Fibroblast of skin of back (primary cell): ENCODE measurements at regions not wholly inside any gene's neighbourhood (a gene's known extent, or its start where the extent isn't known, plus 50 kb on each side); places are given as distances from the start of the nearest gene placed in this dataset.

ENCODE experiments used
- DNase-seq: peaks from one replicate; pipeline ENCODE4 v3.0.0-alpha.2; 2013

DNA sequence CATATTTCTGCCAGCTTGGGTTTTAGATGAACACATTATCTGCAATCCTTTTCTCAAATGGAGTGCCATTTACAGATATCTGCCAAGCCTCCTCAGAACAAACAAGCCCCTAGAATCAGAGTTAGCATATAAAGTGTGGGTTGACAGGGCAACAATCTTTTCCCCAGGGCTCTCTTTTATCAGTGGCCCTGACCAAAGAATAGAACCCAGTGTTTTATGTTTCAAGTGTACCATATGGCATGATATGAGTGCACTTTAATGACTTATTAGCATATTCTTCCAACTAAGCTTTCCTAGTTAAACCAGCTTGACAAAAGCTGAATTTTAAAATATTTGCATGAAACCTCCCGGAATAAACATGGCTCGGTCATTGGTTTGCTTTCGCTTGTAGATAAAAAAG is 57.3 kb downstream of the EVX1 start:
- DNase-seq: no peak

DNA sequence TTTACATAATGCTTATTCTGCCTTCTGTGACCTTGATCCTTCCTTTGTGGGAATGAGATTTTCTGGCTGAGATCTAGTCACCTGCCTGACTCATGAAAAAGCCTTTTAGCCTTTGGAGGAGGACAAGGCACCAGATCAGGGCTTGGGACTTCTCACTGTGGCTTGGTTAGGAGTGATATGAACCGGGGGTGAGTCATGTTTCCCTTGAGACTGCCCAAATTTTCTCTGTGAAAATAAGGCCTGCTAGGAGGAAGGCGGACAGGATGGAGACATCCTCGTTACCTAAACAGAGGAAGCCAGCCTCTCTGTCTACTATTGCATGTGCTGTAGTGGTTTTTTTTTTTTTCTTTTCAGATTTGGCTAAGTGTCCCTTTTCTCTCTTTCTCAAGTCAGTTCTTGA is 57.8 kb downstream of the EVX1 start:
- no peak for DNase-seq

DNA sequence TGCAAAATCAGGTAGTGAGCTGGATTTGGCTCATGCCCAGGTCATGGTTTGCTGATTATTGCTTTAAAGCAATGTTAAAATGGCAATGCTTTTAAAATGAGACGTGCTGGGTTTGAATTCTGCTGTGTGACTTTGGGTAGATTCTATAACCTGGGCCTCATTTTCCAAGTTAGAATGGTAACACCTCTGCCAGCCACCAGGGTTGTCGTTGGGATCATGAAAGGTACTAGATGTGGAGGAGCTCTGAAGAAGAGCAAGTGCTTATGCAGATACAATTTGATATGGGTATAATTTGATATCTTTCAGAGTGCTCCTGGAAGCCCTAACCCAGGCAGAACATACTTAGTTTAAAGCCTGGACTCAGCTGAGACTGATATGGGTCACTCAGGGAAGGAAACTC is 60.0 kb downstream of the EVX1 start:
- no peak for DNase-seq

DNA sequence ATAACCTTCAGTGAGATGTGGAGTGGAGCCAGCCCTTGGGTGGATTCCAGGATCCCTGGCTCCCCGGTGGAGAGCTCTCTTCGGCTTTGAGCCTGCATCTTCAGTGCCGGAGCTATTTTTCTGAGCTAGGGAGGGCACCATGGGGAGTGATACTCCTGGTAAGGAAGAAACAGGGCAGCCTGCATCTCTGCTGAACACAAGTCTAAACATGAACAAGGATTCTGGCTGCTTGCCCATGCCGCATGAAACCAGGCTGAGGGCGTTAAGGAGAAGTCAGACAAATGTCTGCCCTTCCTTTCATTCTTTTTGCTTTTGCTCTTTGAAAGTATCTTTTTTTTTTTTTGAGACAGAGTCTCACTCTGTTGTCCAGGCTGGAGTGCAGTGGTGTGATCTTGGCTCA is 60.4 kb downstream of the EVX1 start:
- no peak for DNase-seq

DNA sequence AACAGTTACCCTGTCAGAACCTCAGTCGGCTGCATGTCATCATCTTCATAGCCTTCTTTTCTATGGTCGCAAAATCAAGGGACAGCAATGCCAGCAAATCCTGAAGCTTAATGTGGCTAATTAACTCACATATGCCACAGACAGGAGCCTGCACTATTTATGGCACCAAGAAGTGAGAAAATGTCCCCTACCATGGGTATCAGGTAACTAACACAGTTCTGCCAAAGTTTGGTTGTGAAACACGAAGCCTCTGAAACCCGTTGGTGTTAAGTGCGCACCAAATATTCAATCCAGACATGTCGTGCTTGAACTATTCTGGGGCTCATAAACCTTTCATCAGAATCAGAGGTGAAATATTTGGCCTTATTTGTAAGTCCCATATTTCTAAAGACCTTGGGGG is 63.3 kb downstream of the EVX1 start:
- DNase-seq: no peak

DNA sequence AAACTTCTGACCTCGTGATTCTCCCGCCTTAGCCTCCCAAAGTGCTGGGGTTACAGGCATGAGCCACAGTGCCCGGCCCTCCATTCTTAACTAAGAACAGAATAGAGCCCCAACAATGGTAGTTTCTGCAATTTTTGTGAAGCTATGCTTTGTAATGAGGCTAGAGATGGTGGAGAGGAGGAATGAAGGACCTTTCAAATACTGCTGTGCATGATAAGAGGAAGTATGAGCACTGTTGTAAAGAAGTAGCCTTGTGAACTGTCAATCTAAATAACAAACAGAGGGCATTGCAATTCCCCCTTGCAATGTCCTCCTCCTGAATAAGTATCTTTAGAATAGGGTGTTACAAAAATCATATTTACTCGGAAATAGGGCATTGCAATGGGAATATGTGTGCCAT is 70.2 kb downstream of the EVX1 start:
- DNase-seq: no peak

DNA sequence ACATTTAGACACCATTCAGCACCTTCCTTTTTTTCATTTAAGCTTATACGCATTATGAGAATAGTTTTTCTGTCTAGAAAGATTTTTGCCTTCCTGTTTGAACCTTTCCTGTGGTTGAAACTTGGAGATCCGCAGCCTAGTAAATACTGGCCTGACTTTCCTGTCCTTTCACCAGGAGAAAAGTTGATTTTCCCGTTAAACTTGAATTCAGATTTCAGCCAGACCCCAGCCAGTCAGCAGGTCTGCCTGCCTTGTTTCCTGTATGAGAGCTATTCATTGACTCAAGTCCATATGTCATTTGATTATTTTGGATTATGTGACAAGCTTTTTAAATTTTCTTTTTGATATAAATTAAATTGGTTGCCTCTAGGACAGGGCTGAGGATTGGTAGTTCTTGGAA is 71.5 kb downstream of the EVX1 start:
- no peak for DNase-seq

DNA sequence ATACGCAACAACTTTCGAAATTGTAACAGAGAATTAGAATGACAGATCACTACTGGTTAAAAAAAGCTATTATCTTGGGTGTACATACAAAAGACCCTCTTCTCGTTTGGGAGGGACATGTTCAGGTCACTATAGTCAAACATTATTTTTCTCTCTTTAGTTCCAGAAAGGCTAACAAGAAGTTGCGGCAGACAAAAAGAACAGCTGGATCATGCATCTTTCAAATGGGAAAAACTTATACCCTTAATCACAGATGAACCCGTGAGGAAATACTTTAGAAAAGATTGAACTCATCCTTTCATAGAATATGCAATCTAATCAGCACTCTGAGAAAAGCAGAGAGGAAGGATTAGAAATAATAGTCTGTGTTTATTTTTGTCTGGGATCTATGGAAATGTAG is 72.5 kb downstream of the EVX1 start:
- DNase-seq: no peak

DNA sequence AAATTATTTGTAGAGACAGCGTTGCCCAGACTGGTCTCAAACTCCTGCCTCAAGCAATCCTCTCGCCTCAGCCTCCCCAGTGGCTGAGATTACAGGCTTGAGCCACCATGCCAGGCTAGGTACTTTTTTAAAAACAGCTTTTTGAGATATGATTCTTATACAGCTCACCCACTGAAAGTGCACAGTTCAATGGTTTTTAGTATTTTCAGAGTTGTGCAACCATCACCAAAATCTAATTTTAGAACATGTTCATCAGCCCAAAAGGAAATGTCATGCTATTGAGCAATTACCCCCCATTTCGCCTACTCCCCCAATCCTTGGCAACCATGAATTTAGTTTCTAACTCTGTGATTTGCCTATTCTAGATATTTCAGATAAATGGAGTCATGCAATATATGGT is 73.7 kb downstream of the EVX1 start:
- DNase-seq: no peak

DNA sequence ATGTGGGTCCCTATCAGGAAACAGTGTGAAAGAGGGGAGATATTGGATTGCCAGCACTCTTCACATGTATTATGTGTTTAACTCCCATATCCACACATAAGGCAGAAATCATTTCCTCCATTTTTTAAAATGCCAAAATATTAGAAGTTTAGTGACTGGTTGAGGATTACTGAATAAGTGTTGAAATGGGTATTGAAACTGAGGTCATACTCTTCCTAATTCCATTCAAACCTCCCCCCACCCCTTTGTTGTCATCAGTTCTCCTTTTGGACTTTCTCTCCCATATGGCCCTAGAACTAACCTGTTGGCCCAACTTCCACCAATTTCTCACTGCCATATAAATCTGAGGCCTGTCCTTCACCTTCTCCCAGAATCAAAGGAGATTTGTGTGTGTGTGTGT is 81.6 kb downstream of the EVX1 start:
- DNase-seq: no peak

DNA sequence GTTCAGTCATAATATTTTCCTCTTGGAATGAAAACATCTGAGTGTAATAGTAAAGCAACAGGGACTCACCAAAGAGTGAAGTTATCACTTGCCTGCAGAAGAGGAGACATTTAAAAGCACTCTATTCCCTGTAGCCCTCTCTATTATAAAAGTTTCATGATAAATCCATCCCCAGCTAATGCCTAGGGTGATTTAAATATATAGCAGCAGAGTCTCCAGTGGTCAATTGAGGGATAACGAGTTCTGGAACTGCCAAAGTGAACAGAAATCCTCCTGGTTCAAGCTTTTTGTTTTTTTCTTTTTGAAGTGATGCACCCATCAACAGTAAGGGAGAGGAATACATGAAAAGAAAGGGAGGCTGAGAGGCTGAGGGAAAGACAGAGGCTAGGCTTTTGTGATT is 87.3 kb downstream of the EVX1 start:
- no peak for DNase-seq

DNA sequence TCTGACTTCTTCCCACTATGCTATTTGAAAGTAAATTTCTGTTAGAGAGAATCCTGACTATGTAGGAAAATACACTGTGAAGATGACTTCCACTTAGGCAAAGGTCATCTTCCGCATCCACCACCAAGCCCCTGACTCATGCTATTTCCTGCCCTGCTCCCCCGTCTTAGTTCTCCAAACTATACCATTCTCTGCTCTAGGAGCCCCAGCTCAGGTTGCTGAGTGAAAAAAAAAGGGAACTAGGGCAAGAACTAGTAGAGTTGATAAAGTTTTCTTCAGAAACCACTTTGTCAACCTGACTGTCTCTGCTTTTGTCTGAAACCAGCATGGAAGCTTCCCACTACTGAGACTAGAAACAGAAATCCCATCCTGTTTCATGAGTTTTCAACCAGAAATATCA is 96.9 kb downstream of the EVX1 start:
- DNase-seq: no peak

DNA sequence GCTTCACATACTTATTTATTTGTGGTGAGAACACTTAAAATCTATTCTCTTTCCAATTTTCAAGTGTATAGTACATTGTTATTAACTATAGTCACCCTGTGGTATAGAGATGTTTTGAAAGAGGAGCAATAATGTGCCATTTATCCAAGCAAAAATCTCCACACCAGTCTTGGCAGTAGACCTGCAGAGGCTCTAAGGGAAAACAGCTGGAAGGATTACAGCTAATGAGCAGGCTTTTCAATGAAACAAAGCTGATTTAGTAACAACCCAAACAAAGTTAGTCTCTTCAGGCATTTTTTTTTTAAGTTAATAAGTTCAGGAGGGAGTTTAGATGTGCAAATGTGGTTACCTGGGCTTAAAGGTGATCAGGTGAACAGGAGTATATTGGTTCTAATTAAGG is 101.9 kb downstream of the EVX1 start:
- DNase-seq: no peak

DNA sequence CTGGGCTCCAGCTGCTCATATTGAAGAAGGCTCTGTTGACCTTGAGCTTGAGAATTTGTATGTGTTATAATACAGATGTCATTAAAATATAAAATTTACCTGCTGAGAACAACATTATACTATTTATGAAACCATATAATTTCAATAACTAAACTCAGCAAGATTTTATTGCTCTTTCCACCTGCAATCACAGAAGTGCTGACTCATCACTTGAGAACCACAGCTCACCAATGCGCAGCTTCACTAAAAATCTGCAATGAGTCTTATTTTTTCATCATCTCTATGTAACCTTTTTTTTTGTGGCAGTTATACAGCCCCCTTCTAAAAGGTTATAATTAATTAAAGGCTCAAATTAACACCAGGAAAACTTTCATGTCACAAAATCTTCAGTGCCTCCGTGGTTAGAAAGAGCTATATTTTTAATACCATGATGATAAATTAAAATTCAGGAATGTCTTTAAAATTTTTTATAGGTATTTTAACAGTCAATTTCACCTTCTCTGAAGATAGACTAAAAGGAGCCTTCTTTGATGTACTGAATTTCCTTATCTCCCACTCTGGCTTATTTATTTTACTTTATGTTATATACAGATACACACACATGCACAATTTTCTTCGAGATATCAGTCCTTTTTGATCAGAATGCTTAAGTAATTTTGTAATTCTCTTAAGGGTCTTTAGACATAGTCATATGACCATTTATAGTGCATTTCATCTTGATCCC is 102.7 kb downstream of the EVX1 start:
- no peak for DNase-seq

DNA sequence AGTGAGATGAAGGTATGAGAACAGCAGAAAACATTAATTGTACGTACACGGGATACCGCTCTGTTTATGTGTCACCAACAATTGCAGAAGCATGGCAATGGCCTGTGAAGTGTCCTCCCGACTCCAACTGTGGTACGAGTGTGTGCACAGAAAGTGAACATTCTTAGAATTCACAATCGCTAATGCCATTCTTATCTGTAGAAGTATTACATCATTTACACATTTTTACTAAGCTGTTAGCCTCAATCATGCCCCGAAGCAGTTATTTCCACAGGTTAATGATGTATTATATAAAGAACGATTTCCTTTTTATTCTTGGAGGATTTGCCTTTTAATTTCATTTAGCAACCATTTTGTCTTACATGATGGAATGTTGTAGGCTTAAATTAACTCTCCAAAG is 103.4 kb downstream of the EVX1 start:
- no peak for DNase-seq

DNA sequence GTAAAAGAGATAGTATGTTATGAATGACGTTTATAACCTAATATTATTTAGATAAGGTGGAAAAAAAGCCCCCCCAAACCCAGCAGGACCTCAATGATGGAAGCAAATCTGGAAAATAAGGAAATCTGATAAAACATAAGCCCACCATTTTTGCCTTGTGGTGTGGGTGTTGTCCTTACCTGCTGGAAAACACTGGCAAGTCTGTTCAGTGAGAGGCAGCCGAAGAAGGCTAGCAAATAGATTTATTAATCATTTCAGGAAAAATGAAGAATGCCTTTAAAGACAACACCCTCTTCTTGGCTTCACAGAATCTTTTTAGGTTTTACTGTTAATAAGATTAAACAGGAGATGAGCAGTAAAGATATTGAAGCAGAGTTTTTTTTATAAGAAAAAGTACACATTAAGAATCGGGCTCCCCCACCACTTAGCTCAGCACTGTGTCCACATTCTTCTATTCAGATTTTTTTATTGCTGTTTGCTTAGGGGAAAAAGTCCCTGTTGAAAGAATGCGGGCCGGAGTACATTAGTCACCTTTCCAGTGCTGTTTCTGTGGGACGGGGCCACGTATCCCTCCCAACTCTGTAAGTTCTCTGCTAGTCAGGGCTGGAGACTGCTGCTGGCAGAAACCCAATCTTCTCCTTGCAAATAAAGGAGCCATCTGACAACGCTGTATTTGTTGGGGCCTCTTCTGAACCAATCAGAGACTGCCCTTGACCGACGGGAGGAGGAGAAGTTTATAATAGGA is 104.1 kb downstream of the EVX1 start:
- peak; percentile 55 for DNase-seq

DNA sequence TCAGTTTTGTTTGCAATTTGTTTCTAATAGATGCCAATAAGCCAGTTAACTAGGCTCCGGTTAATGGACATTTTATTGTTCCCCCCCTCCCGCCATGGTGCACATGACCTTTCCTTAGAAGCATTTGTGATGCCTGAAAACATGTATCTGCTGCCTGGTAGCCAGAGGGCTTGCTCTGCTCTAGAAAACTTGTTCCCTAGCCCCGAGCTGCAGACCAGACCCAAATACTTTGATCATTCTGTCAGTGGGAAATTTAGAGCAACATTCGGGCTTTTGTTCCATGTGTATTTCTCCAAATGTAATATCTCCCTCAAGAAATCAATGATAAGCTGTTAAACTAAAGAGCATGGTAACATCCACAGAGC is 104.7 kb downstream of the EVX1 start:
- no peak for DNase-seq

DNA sequence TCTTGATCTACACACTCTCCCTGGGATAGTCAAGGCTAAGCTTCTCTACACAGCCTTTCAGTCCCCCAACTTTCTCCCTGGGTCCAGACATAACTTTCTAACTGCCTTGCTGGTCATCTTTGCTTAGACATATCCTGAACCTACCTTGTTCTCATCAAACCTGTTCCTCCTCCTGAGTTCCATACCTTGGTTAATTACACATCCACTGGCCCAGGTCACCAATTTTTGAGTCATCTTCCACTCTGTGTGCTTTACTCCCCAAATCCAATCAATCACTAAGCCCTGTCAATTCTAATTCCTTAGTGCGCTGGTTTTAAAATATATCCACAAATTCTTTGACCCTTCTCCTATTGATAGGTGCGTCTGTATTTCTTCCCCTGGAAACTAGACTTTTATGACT is 107.0 kb downstream of the EVX1 start:
- DNase-seq: no peak

DNA sequence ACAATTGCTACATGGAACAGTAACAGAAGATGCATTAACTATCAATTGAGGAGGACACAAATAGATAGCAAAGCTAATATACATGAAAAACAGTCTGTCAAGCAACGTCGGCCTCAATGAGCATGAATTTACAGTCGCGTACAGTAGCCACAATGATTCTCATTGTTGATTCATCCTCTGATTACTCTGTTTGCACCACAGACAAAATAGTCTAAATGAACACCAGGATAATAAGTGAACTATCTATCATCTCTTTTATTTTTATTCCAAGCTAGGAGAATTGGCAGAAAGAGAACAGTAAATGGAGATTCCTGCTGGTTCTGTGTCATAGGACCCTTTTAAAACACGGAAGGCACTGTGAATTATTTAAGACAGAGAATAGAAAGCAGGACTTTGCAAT is 108.5 kb downstream of the EVX1 start:
- DNase-seq: no peak

DNA sequence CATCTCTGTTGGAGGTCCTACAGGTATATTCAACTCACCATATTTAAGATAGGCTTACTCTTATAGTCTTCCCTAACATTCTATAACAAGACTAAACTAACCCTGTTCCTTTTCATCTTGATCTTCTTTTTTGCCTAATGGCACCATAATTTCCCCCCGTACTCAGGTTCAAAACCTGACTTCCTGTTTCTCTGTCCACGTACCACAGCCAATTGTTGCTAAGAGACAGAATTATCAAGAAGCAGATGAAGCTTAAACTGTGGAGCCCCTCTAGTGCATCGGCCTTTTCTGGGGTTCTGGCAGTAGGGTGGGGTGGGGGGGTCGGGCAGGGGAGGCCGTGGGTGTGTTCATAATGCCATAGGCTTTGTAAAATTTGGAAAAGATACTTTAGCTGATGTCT is 109.2 kb downstream of the EVX1 start:
- no peak for DNase-seq

DNA sequence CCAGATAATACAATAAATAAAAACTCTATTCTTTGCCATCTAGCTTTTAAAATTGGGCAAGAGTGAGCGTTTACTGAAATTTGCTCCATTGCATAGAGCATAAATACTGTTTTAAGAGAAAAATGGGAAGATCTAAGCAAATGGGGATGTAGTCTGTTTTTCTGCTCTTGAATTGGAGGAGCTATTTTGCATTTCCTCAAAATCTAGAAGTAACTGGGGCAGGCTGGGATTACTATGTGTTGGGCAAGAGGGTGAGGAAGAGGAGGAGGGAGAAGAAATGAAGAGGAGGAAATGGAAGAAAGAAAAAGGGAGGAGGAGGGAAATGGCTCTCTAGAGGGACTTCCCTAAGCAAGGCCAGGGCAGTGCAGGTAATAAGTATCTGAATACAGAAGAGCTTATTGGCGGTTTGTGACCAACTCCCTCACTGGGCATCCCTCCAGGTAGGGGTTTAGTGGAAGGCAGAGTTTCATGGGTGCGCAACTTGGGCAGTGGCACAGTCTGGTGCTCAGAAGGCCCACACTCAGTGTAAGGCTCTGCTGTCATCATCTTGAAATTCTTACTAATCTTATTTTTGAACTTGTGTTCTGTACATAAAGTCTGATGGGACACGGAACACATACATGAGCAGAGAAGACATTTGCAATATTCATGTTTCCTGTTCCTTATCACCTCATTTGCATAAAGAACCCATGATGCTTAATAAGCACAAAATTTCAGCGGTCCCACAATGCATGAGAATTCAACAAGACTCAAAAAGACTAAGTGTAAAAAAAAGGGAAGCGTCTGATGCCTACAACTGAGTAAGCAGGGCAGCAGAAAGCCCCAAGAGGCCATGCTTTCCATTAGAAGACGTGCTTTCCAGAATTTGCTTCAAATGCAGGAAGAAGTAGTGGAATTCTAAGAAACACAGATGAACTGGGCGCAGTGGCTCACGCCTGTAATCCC is 116.9 kb downstream of the EVX1 start:
- DNase-seq: no peak

DNA sequence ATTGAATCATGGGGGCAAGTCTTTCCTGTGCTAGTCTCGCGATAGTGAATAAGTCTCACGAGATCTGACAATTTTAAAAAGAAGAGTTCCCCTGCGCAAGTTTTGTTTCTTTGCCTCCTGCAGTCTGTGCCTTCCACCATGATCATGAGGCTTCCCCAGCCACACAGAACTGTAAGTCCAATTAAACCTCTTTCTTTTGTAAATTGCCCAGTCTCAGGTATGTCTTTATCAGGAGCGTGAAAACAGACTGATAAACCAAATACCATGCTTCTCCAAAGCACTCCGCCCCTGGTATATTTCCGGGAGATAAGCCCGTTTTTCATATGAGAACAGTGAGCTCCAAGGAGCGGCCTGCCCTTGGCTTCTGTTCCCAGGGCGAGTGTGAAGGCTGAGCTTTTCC is 118.9 kb downstream of the EVX1 start:
- DNase-seq: no peak

DNA sequence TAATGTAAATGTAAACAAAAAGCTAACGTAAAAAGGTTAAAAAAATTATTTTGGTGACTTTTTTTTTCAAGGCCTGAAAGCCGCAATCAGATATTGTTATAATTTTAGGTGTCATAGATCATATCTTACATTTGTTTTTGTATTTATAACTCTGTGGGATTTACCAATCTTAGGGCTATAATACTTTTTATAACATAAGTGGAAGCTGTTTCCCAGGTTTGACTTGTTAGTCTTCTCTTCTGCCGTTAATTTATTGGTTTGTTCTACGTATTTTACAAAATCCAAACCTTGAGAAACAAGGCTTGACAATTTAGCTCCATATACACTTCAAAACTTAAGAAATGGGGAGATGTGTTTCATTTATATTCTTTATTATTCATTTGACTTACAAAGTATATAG is 119.4 kb downstream of the EVX1 start:
- no peak for DNase-seq

DNA sequence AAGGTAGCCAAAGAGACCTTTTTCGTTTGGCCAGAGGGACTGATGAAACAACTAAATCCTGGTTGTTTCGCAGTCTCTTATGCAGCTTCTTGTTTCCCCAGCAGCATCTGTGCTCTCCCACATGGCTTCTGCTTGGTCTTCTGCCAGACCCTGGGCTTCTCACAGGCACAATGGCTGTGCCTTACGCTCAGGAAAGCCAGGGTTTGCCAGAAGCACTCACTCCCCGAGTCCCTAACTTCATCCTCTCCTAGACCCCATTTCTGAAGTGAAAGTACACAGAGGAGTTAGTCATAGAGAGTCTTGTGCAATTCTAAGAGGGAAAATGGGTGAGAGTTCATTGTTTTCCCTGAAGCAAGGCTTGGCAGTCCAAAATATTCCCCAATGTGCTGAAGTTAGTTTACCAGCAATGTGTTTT is 121.7 kb downstream of the EVX1 start:
- DNase-seq: peak; percentile 9
